H9 (cell line): ENCODE measurements at regions not wholly inside any gene's neighbourhood (a gene's known extent, or its start where the extent isn't known, plus 50 kb on each side); places are given as distances from the start of the nearest gene placed in this dataset.
A peak's percentile ranks its signal among the peaks of the same experiment; 100 is the strongest.

Source experiments
- DNase-seq: peaks from one replicate; pipeline ENCODE4 v3.0.0-alpha.2; 2017
- H2AFZ ChIP-seq: one replicate; pipeline ENCODE4 v1.6.1; 2013; ENCODE audit warnings: mild to moderate bottlenecking, low read length, control low read depth, moderate library complexity
- H2AK5ac ChIP-seq: 2 replicates; pipeline ENCODE4 v1.6.1; 2013; ENCODE audit warnings: low read length, control low read depth, mixed read lengths; ENCODE audit not compliant: insufficient read length
- H2BK120ac ChIP-seq: one replicate; pipeline ENCODE4 v1.6.1; 2013; ENCODE audit warnings: low read depth, mild to moderate bottlenecking, low read length, control low read depth, inconsistent platforms; ENCODE audit not compliant: poor library complexity, severe bottlenecking
- H2BK12ac ChIP-seq: 2 replicates; pipeline ENCODE4 v1.6.1; 2013; ENCODE audit warnings: low read length, control low read depth, mixed read lengths, low read depth; ENCODE audit not compliant: insufficient read length
- H2BK15ac ChIP-seq: 2 replicates; pipeline ENCODE4 v1.6.1; 2013; ENCODE audit warnings: low read depth, low read length, control low read depth
- H2BK20ac ChIP-seq: one replicate; pipeline ENCODE4 v1.6.1; 2013; ENCODE audit warnings: low read depth, mild to moderate bottlenecking, low read length, control low read depth, inconsistent platforms; ENCODE audit not compliant: poor library complexity, severe bottlenecking
- H2BK5ac ChIP-seq: 2 replicates; pipeline ENCODE4 v1.6.1; 2013; ENCODE audit warnings: low read length, control low read depth, mixed read lengths; ENCODE audit not compliant: insufficient read length
- H3K14ac ChIP-seq: 2 replicates; pipeline ENCODE4 v1.6.1; 2013; ENCODE audit warnings: low read length, control low read depth; ENCODE audit not compliant: insufficient read depth
- H3K18ac ChIP-seq: 2 replicates; pipeline ENCODE4 v1.6.1; 2013; ENCODE audit warnings: low read depth, mild to moderate bottlenecking, mixed read lengths, low read length, control low read depth; ENCODE audit not compliant: insufficient read length
- H3K23ac ChIP-seq: 2 replicates; pipeline ENCODE4 v1.6.1; 2013; ENCODE audit warnings: low read length, control low read depth, mixed read lengths, low read depth; ENCODE audit not compliant: insufficient read length
- H3K23me2 ChIP-seq: 2 replicates; pipeline ENCODE4 v1.6.1; 2013; ENCODE audit warnings: low read depth, mild to moderate bottlenecking, mixed read lengths, low read length, control low read depth; ENCODE audit not compliant: insufficient read length, poor library complexity, severe bottlenecking
- H3K27ac ChIP-seq: 2 replicates; pipeline ENCODE4 v1.5.1; 2013; ENCODE audit warnings: low read length, control low read depth, mixed read lengths, low read depth; ENCODE audit not compliant: insufficient read length
- H3K27me3 ChIP-seq: 2 replicates; pipeline ENCODE4 v1.6.1; 2013; ENCODE audit warnings: low read length, control low read depth, inconsistent platforms; ENCODE audit not compliant: insufficient read depth
- H3K4ac ChIP-seq: 2 replicates; pipeline ENCODE4 v1.6.1; 2013; ENCODE audit warnings: low read depth, mild to moderate bottlenecking, control low read depth, inconsistent platforms, low read length, moderate library complexity
- H3K4me1 ChIP-seq: 2 replicates; pipeline ENCODE4 v1.6.1; 2013; ENCODE audit warnings: low read length, control low read depth, inconsistent platforms; ENCODE audit not compliant: insufficient read depth
- H3K4me2 ChIP-seq: 2 replicates; pipeline ENCODE4 v1.6.1; 2013; ENCODE audit warnings: low read length, control low read depth, mixed read lengths; ENCODE audit not compliant: insufficient read length, insufficient read depth
- H3K56ac ChIP-seq: 2 replicates; pipeline ENCODE4 v1.6.1; 2013; ENCODE audit warnings: low read depth, mild to moderate bottlenecking, mixed read lengths, low read length, control low read depth; ENCODE audit not compliant: insufficient read length
- H3K79me1 ChIP-seq: 2 replicates; pipeline ENCODE4 v1.6.1; 2013; ENCODE audit warnings: low read depth, mild to moderate bottlenecking, moderate library complexity, low read length, control low read depth, inconsistent platforms; ENCODE audit not compliant: insufficient read depth, poor library complexity, severe bottlenecking
- H3K79me2 ChIP-seq: 2 replicates; pipeline ENCODE4 v1.6.1; 2013; ENCODE audit warnings: low read length, control low read depth, inconsistent platforms; ENCODE audit not compliant: insufficient read depth
- H3K9ac ChIP-seq: 2 replicates; pipeline ENCODE4 v1.6.1; 2013; ENCODE audit warnings: low read length, control low read depth, mixed read lengths; ENCODE audit not compliant: insufficient read length; ENCODE audit errors: extremely low read depth
- H3K9me3 ChIP-seq: one replicate; pipeline ENCODE4 v1.6.1; 2013; ENCODE audit warnings: low read depth, low read length, inconsistent platforms; ENCODE audit not compliant: control insufficient read depth
- H3T11ph ChIP-seq: one replicate; pipeline ENCODE4 v1.6.1; 2013; ENCODE audit warnings: mild to moderate bottlenecking, low read length, control low read depth, inconsistent platforms
- H4K20me1 ChIP-seq: one replicate; pipeline ENCODE4 v1.6.1; 2013; ENCODE audit not compliant: control insufficient read depth, insufficient read length, insufficient read depth
- H4K5ac ChIP-seq: 2 replicates; pipeline ENCODE4 v1.6.1; 2013; ENCODE audit warnings: low read depth, mild to moderate bottlenecking, mixed read lengths, low read length, control low read depth; ENCODE audit not compliant: insufficient read length
- H4K8ac ChIP-seq: replicated peaks from 2 replicates; pipeline ENCODE4 v1.6.1; 2013; ENCODE audit warnings: low read length, control low read depth, mixed read lengths, low read depth; ENCODE audit not compliant: insufficient read length
- H4K91ac ChIP-seq: 2 replicates; pipeline ENCODE4 v1.6.1; 2013; ENCODE audit warnings: low read depth, mild to moderate bottlenecking, moderate library complexity, mixed read lengths, low read length, control low read depth; ENCODE audit not compliant: insufficient read length
- H3K27ac Mint-ChIP-seq, 3 experiments: 2 replicates in 2 of 3; 3 replicates in 1 of 3; pipeline ENCODE4 v1.8.0; 2020 to 2021; ENCODE audit warnings: mixed read lengths in 3 of 3, mild to moderate bottlenecking in 1 of 3, moderate library complexity in 1 of 3
- H3K27me3 Mint-ChIP-seq: 2 replicates; pipeline ENCODE4 v1.8.0; 2021; ENCODE audit warnings: low read depth, mild to moderate bottlenecking, moderate library complexity, mixed read lengths
- H3K36me3 Mint-ChIP-seq, 3 experiments: 2 replicates in 2 of 3; 3 replicates in 1 of 3; pipeline ENCODE4 v1.8.0; 2020 to 2021; ENCODE audit warnings: low read depth in 3 of 3, mixed read lengths in 3 of 3; ENCODE audit not compliant: insufficient read depth in 1 of 3
- H3K4me1 Mint-ChIP-seq, 2 experiments: 2 replicates each; pipeline ENCODE4 v1.8.0; 2020; ENCODE audit warnings: mixed read lengths in 2 of 2
- H3K4me3 Mint-ChIP-seq, 2 experiments: 2 replicates in 1 of 2; 3 replicates in 1 of 2; pipeline ENCODE4 v1.8.0; 2020 to 2021; ENCODE audit warnings: mild to moderate bottlenecking in 2 of 2, mixed read lengths in 2 of 2, moderate library complexity in 1 of 2
- H3K9me3 Mint-ChIP-seq, 2 experiments: 2 replicates in 1 of 2; 3 replicates in 1 of 2; pipeline ENCODE4 v1.8.0; 2020; ENCODE audit warnings: mild to moderate bottlenecking in 2 of 2, mixed read lengths in 2 of 2, moderate library complexity in 1 of 2
- WGBS: extraction: QIAGEN DNeasy Blood & Tissue Kit; methylation state at CpG from one replicate; pipeline ENCODE4 v1.1.7; 2013; ENCODE audit warnings: missing lambda C conversion rate, low lambda C conversion rate, mixed read lengths; ENCODE audit not compliant: insufficient read length; ENCODE audit errors: extremely low coverage; 5-methylcytosine and 5-hydroxymethylcytosine counted together
- TF ChIP-seq, protein P1 (sequence below): fragments of 200-600 bp; sonication (generic); conservative IDR thresholded peaks from 3 replicates; pipeline ENCODE4 v1.8.0; 2021; ENCODE audit warnings: antibody characterized with exemption, mild to moderate bottlenecking

DNA sequence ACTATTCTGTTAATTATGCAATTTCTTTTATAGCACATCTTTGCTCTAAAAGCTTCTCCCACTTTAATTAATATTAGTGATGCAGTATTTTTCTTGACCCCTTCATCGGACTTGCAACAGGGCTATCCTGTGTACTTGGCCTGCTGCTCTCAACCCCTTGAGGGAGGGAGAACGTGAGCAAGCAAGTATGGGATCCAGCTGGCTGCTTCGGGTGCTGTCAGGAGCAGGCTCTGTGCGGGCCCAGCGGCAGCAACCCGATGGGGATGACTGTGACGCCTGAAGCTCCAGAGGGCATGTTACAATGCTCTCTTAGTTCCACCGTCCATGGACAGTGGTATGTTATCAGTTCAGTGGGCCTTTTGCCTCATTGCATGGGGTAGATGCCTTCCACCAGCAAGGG is 519.8 kb upstream of the CITED2 start:
- H3K23ac ChIP-seq, result no peak overlapping the region
- peak overlapping the region in 2 of 3 experiments; percentile 46 to 53; a peak in 1 of 7 replicates for H3K27ac Mint-ChIP-seq
- no peak overlapping the region for H3K4me3 Mint-ChIP-seq
- no peak overlapping the region for H3K4ac ChIP-seq
- WGBS, result no CpG with 5 or more reads among the region's 8 CpGs
- H3K4me1 ChIP-seq, result no peaks in the 10 kb centered on the region
- no peak overlapping the region for H4K8ac ChIP-seq
- no peak overlapping the region for H3T11ph ChIP-seq
- H3K9ac ChIP-seq, result no peak overlapping the region
- no peak overlapping the region for H2BK12ac ChIP-seq
- peaks cover 15 to 22% of the 10 kb centered on the region in 2 experiments for H3K4me1 Mint-ChIP-seq
- no peak overlapping the region for H2AFZ ChIP-seq
- H3K27me3 ChIP-seq, result no peaks in the 10 kb centered on the region
- H2BK20ac ChIP-seq, result no peak overlapping the region
- no peaks in the 10 kb centered on the region for H3K79me2 ChIP-seq
- no peak overlapping the region; the same call in 1 of the 2 replicates for H3K14ac ChIP-seq
- DNase-seq, result no peak
- peaks cover 0 to 16% (median 2%) of the 10 kb centered on the region in 3 experiments; a peak in 3 of 7 replicates for H3K36me3 Mint-ChIP-seq
- H3K27ac ChIP-seq, result no peak overlapping the region
- no peak overlapping the region for H4K5ac ChIP-seq
- H2BK120ac ChIP-seq, result no peak overlapping the region
- no peak overlapping the region for H3K18ac ChIP-seq
- H3K56ac ChIP-seq, result no peak overlapping the region
- H3K23me2 ChIP-seq, result no peaks in the 10 kb centered on the region
- TF ChIP-seq, protein P1, sequence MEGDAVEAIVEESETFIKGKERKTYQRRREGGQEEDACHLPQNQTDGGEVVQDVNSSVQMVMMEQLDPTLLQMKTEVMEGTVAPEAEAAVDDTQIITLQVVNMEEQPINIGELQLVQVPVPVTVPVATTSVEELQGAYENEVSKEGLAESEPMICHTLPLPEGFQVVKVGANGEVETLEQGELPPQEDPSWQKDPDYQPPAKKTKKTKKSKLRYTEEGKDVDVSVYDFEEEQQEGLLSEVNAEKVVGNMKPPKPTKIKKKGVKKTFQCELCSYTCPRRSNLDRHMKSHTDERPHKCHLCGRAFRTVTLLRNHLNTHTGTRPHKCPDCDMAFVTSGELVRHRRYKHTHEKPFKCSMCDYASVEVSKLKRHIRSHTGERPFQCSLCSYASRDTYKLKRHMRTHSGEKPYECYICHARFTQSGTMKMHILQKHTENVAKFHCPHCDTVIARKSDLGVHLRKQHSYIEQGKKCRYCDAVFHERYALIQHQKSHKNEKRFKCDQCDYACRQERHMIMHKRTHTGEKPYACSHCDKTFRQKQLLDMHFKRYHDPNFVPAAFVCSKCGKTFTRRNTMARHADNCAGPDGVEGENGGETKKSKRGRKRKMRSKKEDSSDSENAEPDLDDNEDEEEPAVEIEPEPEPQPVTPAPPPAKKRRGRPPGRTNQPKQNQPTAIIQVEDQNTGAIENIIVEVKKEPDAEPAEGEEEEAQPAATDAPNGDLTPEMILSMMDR, result no peak
- H3K9me3 ChIP-seq, result no peaks in the 10 kb centered on the region
- H2AK5ac ChIP-seq, result no peak overlapping the region
- no peaks in the 10 kb centered on the region for H3K27me3 Mint-ChIP-seq
- no peak overlapping the region for H4K91ac ChIP-seq
- H3K4me2 ChIP-seq, result no peak overlapping the region
- H3K9me3 Mint-ChIP-seq, result no peaks in the 10 kb centered on the region; a peak in 2 of 5 replicates
- H4K20me1 ChIP-seq, result no peaks in the 10 kb centered on the region
- H2BK15ac ChIP-seq, result no peak overlapping the region
- no peaks in the 10 kb centered on the region for H3K79me1 ChIP-seq
- no peak overlapping the region for H2BK5ac ChIP-seq
